ENCODE measurements at regions not wholly inside any gene's neighbourhood (a gene's known extent, or its start where the extent isn't known, plus 50 kb on each side); places are given as distances from the start of the nearest gene placed in this dataset.

DNA sequence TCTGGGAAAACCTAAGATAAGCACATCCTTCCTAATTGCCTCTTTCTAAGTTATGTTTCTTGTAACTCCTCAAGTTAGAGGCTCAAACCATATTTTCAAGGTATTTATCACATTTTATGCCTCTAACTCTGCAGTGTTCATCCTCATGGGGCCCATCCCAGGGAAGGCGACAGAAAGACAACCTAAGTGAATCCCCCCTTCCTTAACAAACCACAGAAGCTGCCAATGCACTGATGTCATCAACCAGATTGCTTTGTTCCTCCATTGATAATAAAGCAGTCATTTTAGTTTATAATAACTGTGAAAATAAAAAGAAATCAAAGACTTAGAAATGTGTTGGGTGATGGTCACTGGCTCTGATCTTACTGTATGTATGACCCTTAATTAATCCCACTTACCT is 119.5 kb upstream of the TCF21 start:
- TF ChIP-seq, protein P1, sequence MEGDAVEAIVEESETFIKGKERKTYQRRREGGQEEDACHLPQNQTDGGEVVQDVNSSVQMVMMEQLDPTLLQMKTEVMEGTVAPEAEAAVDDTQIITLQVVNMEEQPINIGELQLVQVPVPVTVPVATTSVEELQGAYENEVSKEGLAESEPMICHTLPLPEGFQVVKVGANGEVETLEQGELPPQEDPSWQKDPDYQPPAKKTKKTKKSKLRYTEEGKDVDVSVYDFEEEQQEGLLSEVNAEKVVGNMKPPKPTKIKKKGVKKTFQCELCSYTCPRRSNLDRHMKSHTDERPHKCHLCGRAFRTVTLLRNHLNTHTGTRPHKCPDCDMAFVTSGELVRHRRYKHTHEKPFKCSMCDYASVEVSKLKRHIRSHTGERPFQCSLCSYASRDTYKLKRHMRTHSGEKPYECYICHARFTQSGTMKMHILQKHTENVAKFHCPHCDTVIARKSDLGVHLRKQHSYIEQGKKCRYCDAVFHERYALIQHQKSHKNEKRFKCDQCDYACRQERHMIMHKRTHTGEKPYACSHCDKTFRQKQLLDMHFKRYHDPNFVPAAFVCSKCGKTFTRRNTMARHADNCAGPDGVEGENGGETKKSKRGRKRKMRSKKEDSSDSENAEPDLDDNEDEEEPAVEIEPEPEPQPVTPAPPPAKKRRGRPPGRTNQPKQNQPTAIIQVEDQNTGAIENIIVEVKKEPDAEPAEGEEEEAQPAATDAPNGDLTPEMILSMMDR (conservative IDR thresholded peaks at IDR 0.05; ENCODE audit: low read depth, low read length), result no peak
- no peak for TF ChIP-seq FOS (IDR thresholded peaks at IDR 0.05; ENCODE audit: low read depth, low read length)
- no peak for TF ChIP-seq POLR2A (IDR thresholded peaks at IDR 0.05; ENCODE audit: low read depth, low read length)
- no peak for TF ChIP-seq CEBPB (IDR thresholded peaks at IDR 0.05; ENCODE audit: low read depth, low read length)
- TF ChIP-seq BHLHE40 (IDR thresholded peaks at IDR 0.05; ENCODE audit: low read depth, low read length), result no peak
- no peak for TF ChIP-seq MAZ (IDR thresholded peaks at IDR 0.05; ENCODE audit: borderline replicate concordance, low read depth, low read length)
- TF ChIP-seq MAFK (IDR thresholded peaks at IDR 0.05; ENCODE audit: low read depth, low read length), result no peak
- TF ChIP-seq RCOR1 (IDR thresholded peaks at IDR 0.05; ENCODE audit: insufficient replicate concordance, low read length), result no peak
- TF ChIP-seq SMC3 (IDR thresholded peaks at IDR 0.05; ENCODE audit: low read depth, low read length), result no peak
- TF ChIP-seq, protein P2, sequence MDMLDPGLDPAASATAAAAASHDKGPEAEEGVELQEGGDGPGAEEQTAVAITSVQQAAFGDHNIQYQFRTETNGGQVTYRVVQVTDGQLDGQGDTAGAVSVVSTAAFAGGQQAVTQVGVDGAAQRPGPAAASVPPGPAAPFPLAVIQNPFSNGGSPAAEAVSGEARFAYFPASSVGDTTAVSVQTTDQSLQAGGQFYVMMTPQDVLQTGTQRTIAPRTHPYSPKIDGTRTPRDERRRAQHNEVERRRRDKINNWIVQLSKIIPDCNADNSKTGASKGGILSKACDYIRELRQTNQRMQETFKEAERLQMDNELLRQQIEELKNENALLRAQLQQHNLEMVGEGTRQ (IDR thresholded peaks at IDR 0.05; ENCODE audit: low read depth, low read length), result no peak
- TF ChIP-seq, protein P3, sequence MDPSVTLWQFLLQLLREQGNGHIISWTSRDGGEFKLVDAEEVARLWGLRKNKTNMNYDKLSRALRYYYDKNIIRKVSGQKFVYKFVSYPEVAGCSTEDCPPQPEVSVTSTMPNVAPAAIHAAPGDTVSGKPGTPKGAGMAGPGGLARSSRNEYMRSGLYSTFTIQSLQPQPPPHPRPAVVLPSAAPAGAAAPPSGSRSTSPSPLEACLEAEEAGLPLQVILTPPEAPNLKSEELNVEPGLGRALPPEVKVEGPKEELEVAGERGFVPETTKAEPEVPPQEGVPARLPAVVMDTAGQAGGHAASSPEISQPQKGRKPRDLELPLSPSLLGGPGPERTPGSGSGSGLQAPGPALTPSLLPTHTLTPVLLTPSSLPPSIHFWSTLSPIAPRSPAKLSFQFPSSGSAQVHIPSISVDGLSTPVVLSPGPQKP (IDR thresholded peaks at IDR 0.05; ENCODE audit: borderline replicate concordance, low read depth, low read length), result no peak

Data from IMR-90 (cell line).